ENCODE measurements at regions not wholly inside any gene's neighbourhood (a gene's known extent, or its start where the extent isn't known, plus 50 kb on each side); places are given as distances from the start of the nearest gene placed in this dataset.
"Not testable (repeated sequence)": the region's sequence is repeated elsewhere in the genome, so short reads cannot be mapped to it uniquely, and the experiment has no call there.

DNA sequence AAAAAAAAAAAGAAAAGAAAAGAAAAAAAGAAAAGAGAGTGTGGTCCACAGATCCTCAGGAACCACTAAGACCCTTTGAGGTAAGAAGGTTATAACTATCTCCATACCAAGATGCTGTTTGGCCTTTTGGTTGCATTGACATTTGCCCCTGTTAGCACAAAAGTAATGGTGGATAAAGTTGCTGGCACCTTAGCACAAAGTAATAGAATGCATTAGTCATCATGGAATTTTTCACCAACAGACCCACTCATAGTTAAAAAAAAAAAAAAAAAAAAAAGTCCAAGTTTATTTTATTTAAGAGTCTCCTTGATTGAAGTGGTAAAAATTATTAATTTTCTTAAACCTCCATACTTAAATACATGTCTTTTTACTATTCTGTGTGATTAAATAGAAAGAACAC lies 78.4 kb upstream of the RBPJ start:
- DNase-seq (ENCODE audit: low read depth): no peak

DNA sequence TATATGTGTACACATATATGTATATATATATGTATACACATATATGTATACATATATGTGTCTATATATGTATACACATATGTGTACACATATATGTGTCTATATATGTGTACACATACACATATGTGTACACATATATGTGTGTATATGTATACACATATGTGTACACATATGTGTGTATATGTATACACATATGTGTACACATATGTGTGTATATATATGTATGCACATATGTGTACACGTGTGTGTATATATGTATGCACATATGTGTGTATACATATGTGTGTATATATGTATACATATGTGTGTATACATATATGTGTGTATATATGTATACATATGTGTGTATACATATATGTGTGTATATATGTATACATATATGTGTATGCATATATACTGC lies 76.7 kb upstream of the RBPJ start:
- DNase-seq (ENCODE audit: low read depth): not testable (repeated sequence)

DNA sequence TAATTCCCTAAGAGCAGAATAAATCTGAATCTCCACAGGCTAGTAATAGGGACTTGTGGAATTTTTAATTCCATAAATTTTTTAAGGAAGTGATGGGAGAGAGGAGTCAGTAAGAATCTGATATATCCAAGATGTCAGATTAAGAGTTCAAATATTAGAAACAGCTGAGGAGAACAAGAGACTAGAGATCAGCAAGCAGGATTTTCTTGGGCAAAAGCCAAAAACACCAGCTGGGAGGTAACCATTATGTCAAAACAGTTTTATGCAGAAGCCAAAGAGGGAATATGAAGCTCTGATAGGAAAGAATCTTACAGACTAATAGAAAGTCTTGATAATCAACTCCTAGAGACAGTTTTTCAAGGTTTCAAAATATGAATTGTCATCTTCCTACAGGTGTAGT lies 72.2 kb upstream of the RBPJ start:
- no peak for DNase-seq (ENCODE audit: low read depth)

DNA sequence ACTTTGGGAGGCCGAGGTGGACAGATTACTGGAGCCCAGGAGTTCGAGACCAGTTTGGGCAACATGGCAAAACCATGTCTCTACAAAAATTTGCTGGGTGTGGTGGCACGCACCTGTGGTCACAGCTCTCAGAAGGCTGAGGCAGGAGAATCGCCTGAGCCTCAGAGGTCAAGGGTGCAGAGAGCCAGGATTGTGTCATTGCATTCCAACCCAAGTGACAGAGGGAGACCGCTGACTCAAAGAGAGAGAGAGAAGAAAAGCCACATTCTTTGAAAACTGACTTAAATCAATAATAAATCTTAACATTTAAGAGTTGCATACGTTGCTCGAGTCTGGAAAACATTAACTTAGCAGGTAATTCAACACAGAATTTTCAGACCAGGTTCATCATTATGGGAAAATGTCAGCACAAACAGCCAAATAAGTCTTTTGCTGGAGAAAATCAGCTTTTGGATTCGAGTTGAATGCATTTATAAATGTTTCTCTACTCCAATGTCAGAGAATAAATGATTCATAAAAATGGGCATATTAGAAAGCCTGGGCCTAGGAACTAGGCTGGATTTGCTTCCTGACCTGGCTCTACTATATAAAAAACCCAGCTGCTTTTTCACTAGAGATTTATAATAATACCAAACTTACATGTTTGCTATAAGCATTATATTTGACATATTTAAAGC lies 68.3 kb upstream of the RBPJ start:
- no peak for DNase-seq (ENCODE audit: low read depth)

DNA sequence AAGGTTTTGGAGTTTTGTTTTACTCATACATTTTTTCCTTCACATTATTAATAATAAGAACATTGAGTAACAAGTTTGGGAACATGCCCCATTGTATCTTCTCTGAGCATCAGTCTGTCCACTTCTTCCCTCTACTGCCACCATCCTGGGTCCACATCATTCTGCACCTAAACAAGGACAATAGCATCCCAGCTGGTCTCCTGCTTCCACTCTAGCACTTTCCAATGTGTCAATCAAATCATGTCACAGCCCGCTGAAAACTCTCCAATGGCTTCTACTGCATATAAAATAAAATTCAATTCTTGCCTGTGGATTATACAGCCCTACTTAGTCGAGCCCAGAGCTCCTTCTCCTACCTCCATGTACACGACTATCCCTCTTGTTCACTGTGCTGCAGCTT lies 66.8 kb upstream of the RBPJ start:
- DNase-seq (ENCODE audit: low read depth): no peak

DNA sequence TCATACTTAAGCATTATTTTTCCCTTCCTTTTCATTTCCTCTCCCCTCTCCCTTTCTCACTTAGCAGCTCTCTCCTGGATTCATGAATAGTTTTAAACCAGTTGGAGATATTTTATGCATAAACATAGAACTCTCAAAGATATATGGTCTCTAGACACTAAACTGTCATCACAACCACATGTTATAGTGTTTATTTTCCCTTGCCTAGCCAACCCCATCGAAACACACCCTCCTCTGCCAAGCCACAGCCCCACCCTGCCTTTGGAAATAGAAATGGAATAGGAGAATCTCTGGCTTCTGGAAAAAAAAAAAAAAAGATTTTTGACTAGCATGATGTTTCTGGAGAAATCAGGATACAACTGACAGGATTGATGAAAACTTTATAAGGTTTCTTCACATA lies 64.8 kb upstream of the RBPJ start:
- no peak for DNase-seq (ENCODE audit: low read depth)

DNA sequence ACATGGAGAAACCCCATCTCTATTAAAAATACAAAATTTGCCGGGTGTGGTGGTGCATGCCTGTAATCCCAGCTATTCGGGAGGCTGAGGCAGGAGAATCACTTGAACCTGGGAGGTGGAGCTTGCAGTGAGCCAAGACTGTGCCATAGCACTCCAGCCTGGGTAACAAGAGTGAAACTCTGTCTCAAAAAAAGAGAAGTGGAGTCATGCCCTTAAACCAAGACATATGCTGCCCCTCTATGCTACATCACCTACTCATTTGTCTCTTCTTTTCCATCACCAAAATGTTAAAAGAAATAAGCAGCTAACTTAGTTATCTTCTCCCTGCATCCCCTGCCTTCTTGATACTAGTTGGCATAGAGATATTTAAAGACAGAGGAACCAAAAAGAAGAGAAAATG lies 63.4 kb upstream of the RBPJ start:
- not testable (repeated sequence) for DNase-seq (ENCODE audit: low read depth)

DNA sequence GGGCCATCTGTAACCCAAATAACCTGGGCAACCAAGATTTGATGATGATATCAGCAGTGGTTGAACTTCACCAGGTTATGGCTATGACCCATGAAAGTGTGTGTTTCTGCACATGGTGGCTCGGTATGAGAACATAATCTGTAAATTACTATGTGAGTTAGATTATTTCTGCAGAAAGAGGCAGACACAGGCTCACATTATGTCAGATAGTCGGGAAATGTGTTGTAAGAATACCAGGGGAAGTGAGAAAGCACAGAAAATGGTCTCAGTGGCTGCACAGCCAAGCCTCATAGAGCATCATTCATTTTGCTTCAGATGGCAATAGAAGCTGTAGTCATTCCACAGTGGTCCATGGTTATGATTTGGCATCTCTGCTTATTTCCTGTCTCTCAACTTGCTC lies 63.0 kb upstream of the RBPJ start:
- DNase-seq (ENCODE audit: low read depth): no peak

DNA sequence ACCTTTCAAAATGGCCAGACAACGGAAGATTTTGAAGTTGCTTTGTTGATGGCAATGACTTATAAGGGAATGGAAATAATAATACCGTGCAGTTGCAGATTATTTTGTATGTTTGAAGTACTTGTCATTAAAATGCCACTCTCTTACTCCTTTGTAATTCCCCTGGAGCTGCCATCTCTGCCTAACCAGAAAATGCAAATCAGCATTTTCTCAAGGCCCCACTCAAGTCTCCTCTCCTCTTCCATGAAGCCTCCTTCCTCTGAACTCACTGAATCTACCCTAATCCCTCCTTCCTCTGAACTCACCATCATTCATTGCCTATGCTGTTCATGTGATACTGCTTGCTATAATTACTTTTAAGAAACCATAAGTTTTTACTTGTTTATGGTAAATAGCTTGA lies 60.2 kb upstream of the RBPJ start:
- DNase-seq (ENCODE audit: low read depth): no peak

DNA sequence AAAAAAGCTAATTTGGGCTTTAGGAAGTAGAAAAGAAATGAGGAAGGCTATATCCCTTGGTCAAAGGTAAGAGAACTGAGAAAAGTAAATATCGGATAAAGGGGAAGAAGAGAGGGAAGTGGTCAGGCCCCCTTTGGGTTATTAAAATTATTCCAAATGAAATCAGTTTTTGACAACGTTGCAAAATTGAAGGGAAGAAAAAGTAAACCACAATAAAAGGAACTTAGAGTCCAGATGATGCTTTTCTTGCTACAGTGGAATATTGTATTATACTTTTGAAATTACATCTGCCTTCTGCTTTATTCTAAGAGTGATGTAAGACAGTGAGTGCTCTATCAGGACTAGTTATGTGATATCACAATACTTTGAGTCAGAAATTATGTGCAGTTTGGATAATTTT lies 59.4 kb upstream of the RBPJ start:
- no peak for DNase-seq (ENCODE audit: low read depth)

DNA sequence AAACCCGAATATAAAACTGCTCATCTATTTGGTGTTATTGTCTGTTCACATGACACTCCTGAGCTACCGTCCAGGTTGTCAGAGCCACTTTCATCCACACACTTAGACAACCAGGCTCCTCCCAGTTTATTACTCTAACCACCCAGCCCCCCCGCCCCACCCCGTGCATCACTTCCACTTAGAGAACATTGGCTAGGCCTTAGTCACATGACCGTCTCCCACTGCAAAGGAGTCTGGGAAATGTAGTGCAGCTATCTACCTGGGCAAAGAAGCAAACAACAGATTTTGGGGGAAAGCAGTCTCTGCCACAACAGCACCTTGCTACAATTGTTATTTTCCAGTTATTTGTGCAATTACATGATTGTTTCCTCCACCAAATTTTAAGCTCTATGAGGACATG lies 57.6 kb upstream of the RBPJ start:
- DNase-seq (ENCODE audit: low read depth): no peak

DNA sequence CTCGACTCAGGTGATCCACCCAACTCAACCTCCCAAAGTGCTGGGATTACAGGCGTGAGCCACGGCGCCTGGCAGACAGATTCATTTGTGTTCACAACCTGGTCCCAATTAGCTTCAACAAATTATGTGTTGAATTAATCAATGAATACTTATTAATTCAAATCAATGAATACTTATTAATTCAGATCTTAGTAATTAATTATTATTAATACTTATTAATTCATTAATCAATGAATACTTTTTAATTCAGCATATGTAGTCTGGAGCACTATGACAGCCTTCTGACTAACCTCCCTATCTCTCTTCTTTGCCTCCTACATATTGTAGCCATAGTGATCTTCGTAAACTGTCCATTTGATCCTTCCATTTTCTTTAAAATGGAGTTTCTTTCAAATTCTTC lies 56.7 kb upstream of the RBPJ start:
- DNase-seq (ENCODE audit: low read depth): no peak

DNA sequence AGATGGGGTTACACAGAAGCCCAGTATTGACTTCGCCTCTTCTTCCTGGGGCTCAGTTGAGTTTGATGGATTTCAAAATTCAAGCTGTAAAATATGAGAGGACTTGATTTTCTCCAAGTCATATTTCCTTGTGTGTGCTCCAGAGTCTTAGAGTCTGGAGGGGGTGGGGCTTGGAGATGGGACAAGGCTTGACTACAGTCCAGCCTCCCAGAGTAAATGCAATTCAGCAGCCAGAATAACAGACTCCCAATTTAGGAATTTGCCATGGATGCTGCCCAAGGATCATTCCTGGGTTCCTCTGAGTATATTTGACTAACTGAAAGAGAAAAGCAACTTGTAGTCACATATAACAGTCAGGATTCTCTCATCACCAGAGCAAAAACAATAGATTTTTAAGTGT lies 53.7 kb upstream of the RBPJ start:
- DNase-seq (ENCODE audit: low read depth): no peak

DNA sequence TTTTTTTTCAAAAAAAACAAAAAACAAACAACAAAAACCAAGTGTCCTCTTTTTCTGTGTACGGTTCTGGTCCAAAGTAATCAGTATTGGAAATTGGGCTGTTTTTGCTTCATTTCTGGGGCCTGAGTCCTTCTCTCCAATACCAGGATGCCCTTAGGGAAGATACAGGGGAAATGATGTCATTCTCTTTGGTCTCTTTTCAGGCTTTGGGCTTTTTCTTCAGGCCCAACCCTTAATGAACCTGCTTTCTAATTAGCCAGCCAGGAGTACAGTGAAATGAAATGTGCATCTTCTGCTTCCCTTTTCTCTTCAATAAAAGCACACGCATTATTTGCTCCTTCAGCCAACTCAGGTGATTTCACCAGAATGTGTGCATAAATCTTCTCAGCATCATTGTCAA lies 52.6 kb upstream of the RBPJ start:
- no peak for DNase-seq (ENCODE audit: low read depth)

DNA sequence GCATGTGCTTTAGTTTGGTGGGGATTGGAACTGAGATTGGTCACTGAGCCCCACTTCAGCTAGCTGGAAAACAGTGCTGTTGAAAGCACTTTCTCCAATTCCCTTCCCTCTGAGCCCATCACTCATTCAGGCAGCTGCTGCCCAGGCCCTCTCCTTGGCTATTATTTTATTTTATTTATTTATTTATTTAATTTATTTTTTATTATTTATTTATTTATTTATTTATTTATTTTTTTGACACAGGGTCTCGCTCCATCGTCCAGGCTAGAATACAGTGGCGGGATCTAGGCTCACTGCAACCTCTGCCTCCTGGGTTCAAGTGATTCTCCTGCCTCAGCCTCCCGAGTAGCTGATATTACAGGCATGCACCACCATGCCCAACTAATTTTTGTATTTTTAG lies 51.8 kb upstream of the RBPJ start:
- DNase-seq (ENCODE audit: low read depth): no peak
